Caco-2 (cell line): ENCODE measurements at regions not wholly inside any gene's neighbourhood (a gene's known extent, or its start where the extent isn't known, plus 50 kb on each side); places are given as distances from the start of the nearest gene placed in this dataset.

ENCODE experiments used
- BruUV-seq: library from RNA; stranded (reverse); fragments of 400-500 nt; replicated peaks from 2 replicates; lab custom pipeline; 2021; lab: Mats Ljungman, UMichigan
- CTCF ChIA-PET: fragments of 300-600 bp; sonication (Branson Sonifier 250); formaldehyde crosslinking; loops from one replicate; lab custom pipeline; 2022; ENCODE audit warnings: antibody characterized with exemption; lab: Charles Lee
- POLR2A ChIA-PET: fragments of 300-600 bp; sonication (Branson Sonifier 250); formaldehyde crosslinking; loops from one replicate; lab custom pipeline; 2022; ENCODE audit warnings: antibody characterized with exemption; lab: Charles Lee
- DNase-seq, 2 experiments: peaks; one replicate each; pipeline versions ENCODE4 v3.0.0 to v3.0.0-alpha.2; 2020 to 2022
- H3K27me3 ChIP-seq: replicated peaks from 2 replicates; pipeline ENCODE4 v1.6.0; 2011; ENCODE audit warnings: low read length; ENCODE audit not compliant: control insufficient read depth, insufficient read depth
- H3K36me3 ChIP-seq: 2 replicates; pipeline ENCODE4 v1.5.1; 2011; ENCODE audit warnings: low read length; ENCODE audit not compliant: control insufficient read depth, insufficient read depth
- H3K4me1 ChIP-seq: fragments of 250-450 bp; sonication (Bioruptor Pico); 2 replicates; pipeline ENCODE4 v1.5.1; 2020; ENCODE audit warnings: mild to moderate bottlenecking
- H3K4me3 ChIP-seq: 2 replicates; pipeline ENCODE4 v1.5.1; 2011; ENCODE audit warnings: low read depth, mild to moderate bottlenecking, control low read depth, low read length
- H3K9me3 ChIP-seq: fragments of 250-450 bp; sonication (Bioruptor Pico); 2 replicates; pipeline ENCODE4 v1.5.1; 2020; ENCODE audit warnings: mild to moderate bottlenecking, moderate library complexity
- H3K27ac Mint-ChIP-seq: one replicate; pipeline ENCODE4 v1.8.0; 2022; ENCODE audit warnings: mixed read lengths; ENCODE audit not compliant: unreplicated experiment
- H3K27me3 Mint-ChIP-seq: one replicate; pipeline ENCODE4 v1.8.0; 2022; ENCODE audit warnings: mixed read lengths; ENCODE audit not compliant: insufficient read depth, unreplicated experiment
- H3K36me3 Mint-ChIP-seq: one replicate; pipeline ENCODE4 v1.8.0; 2022; ENCODE audit warnings: mild to moderate bottlenecking, mixed read lengths; ENCODE audit not compliant: insufficient read depth, unreplicated experiment
- H3K4me1 Mint-ChIP-seq: one replicate; pipeline ENCODE4 v1.8.0; 2022; ENCODE audit warnings: low read depth, mixed read lengths; ENCODE audit not compliant: unreplicated experiment
- H3K4me3 Mint-ChIP-seq: one replicate; pipeline ENCODE4 v1.8.0; 2022; ENCODE audit warnings: mild to moderate bottlenecking, moderate library complexity, mixed read lengths; ENCODE audit not compliant: unreplicated experiment
- H3K9me3 Mint-ChIP-seq: one replicate; pipeline ENCODE4 v1.8.0; 2022; ENCODE audit warnings: mixed read lengths; ENCODE audit not compliant: unreplicated experiment
- CTCF ChIP-seq, 2 experiments: fragments of 200-600 bp in 1 of 2; IDR thresholded peaks; 1 replicate in 1 of 2; 2 replicates in 1 of 2; pipeline versions ENCODE4 v1.5.1 to v1.8.0; 2011 to 2022; ENCODE audit warnings: antibody characterized with exemption in 1 of 2, control low read depth in 1 of 2, inconsistent platforms in 1 of 2, low read depth in 1 of 2, low read length in 1 of 2, mild to moderate bottlenecking in 1 of 2, moderate library complexity in 1 of 2; ENCODE audit not compliant: insufficient read depth in 1 of 2, severe bottlenecking in 1 of 2, unreplicated experiment in 1 of 2
- intact Hi-C: fragments of 100-400 bp; cut with micrococcal nuclease; formaldehyde crosslinking; loops from one replicate; pipeline ENCODE4 v1.10.0; 2022; ENCODE audit not compliant: unreplicated experiment

GRCh38 chr4:119861731-119862130 is 204.9 kb downstream of the MAD2L1 start:
- no peaks in the 10 kb centered on the region for H3K9me3 Mint-ChIP-seq
- no peak for DNase-seq
- no peaks in the 10 kb centered on the region for H3K36me3 ChIP-seq
- peaks cover 10% of the 10 kb centered on the region for H3K4me1 Mint-ChIP-seq
- no peaks in the 10 kb centered on the region for H3K27me3 Mint-ChIP-seq
- BruUV-seq: no TSS peak
- no peaks in the 10 kb centered on the region for H3K27me3 ChIP-seq
- intact Hi-C loops: no loop called here
- H3K4me1 ChIP-seq: peaks cover 24% of the 10 kb centered on the region
- POLR2A ChIA-PET: no interaction called here
- H3K27ac Mint-ChIP-seq: peak overlapping the region; percentile 13
- H3K36me3 Mint-ChIP-seq: no peaks in the 10 kb centered on the region
- no peak overlapping the region for H3K4me3 ChIP-seq
- no peak for TF ChIP-seq CTCF (IDR thresholded peaks at IDR 0.05; ENCODE audit: insufficient read depth in 1 of 2, low read depth in 1 of 2, low read length in 1 of 2, severe bottlenecking in 1 of 2, unreplicated experiment in 1 of 2)
- CTCF ChIA-PET: no interaction called here
- peak overlapping the region; percentile 12 for H3K4me3 Mint-ChIP-seq
- H3K9me3 ChIP-seq: no peaks in the 10 kb centered on the region

GRCh38 chr4:119858176-119858575 is 208.5 kb downstream of the MAD2L1 start:
- no peak for TF ChIP-seq CTCF (IDR thresholded peaks at IDR 0.05; ENCODE audit: insufficient read depth in 1 of 2, low read depth in 1 of 2, low read length in 1 of 2, severe bottlenecking in 1 of 2, unreplicated experiment in 1 of 2)
- Mint-ChIP-seq H3K9me3 (no peaks in the 10 kb centered on the region), H3K4me3 (no peak overlapping the region), H3K36me3 (no peaks in the 10 kb centered on the region), H3K27me3 (no peaks in the 10 kb centered on the region), H3K4me1 (peaks cover 10% of the 10 kb centered on the region), H3K27ac (peak overlapping the region; percentile 1)
- intact Hi-C loops: no loop called here
- no peaks in the 10 kb centered on the region for H3K9me3 ChIP-seq
- BruUV-seq: no TSS peak
- peaks cover 24% of the 10 kb centered on the region for H3K4me1 ChIP-seq
- no peak for DNase-seq
- no peaks in the 10 kb centered on the region for H3K27me3 ChIP-seq
- no peaks in the 10 kb centered on the region for H3K36me3 ChIP-seq
- CTCF ChIA-PET: no interaction called here
- no peak overlapping the region for H3K4me3 ChIP-seq
- POLR2A ChIA-PET: no interaction called here

GRCh38 chr4:119854364-119854763 is 212.3 kb downstream of the MAD2L1 start:
- no peaks in the 10 kb centered on the region for H3K36me3 Mint-ChIP-seq
- H3K9me3 Mint-ChIP-seq: peaks cover 2% of the 10 kb centered on the region
- no peak for DNase-seq
- CTCF ChIA-PET: no interaction called here
- Histone ChIP-seq H3K9me3 (no peaks in the 10 kb centered on the region), H3K27me3 (no peaks in the 10 kb centered on the region), H3K4me3 (no peak overlapping the region), H3K4me1 (0 out of 2 replicates have a peak, but pooled peaks cover 6% of the 10 kb centered on the region), H3K36me3 (no peaks in the 10 kb centered on the region)
- no peaks in the 10 kb centered on the region for H3K27me3 Mint-ChIP-seq
- no peak overlapping the region for H3K4me3 Mint-ChIP-seq
- no TSS peak for BruUV-seq
- TF ChIP-seq CTCF (IDR thresholded peaks at IDR 0.05; ENCODE audit: insufficient read depth in 1 of 2, low read depth in 1 of 2, low read length in 1 of 2, severe bottlenecking in 1 of 2, unreplicated experiment in 1 of 2): no peak
- no peaks in the 10 kb centered on the region for H3K4me1 Mint-ChIP-seq
- intact Hi-C loops: no loop called here
- POLR2A ChIA-PET: no interaction called here
- no peak overlapping the region for H3K27ac Mint-ChIP-seq
